IMR-90 (cell line): ENCODE measurements at regions not wholly inside any gene's neighbourhood (a gene's known extent, or its start where the extent isn't known, plus 50 kb on each side); places are given as distances from the start of the nearest gene placed in this dataset.

Source experiments
- ATAC-seq: fragments of 200-7000 bp; cut with Tn5 transposase; 2 replicates; pipeline ENCODE4 v1.9.1; 2020; ENCODE audit warnings: low read depth, mild to moderate bottlenecking, moderate library complexity
- BruUV-seq: library from RNA; stranded (reverse); fragments of 400-500 nt; replicated peaks from 2 replicates; lab custom pipeline; 2021; lab: Mats Ljungman, UMichigan
- CTCF ChIA-PET: fragments of 300-600 bp; formaldehyde crosslinking; extraction: SDS; loops from one replicate; lab custom pipeline; 2021; ENCODE audit warnings: antibody characterized with exemption; lab: Yijun Ruan, JAX
- POLR2A ChIA-PET: fragments of 300-600 bp; sonication (Branson Sonifier 250); formaldehyde crosslinking; loops from one replicate; lab custom pipeline; 2022; ENCODE audit warnings: antibody characterized with exemption; ENCODE audit not compliant: unreplicated experiment; lab: Charles Lee
- DNase-seq: peaks from one replicate; pipeline ENCODE4 v3.0.0; 2013
- H2AFZ ChIP-seq: replicated peaks from 2 replicates; pipeline ENCODE3; 2013; ENCODE audit warnings: low read length, mild to moderate bottlenecking; ENCODE audit not compliant: poor library complexity
- H2AK5ac ChIP-seq: 2 replicates; pipeline ENCODE4 v1.6.1; 2013; ENCODE audit warnings: low read depth, low read length, inconsistent platforms
- H2AK9ac ChIP-seq: replicated peaks from 2 replicates; pipeline ENCODE3; 2013; ENCODE audit warnings: mild to moderate bottlenecking, low read depth, low read length, moderate library complexity; ENCODE audit not compliant: poor library complexity
- H2BK120ac ChIP-seq: 2 replicates; pipeline ENCODE4 v1.6.1; 2013; ENCODE audit warnings: low read depth, low read length, inconsistent platforms
- H2BK15ac ChIP-seq: 3 replicates; pipeline ENCODE4 v1.6.1; 2013; ENCODE audit warnings: low read depth, low read length, inconsistent platforms
- H2BK20ac ChIP-seq: 2 replicates; pipeline ENCODE4 v1.6.1; 2013; ENCODE audit warnings: low read depth, mild to moderate bottlenecking, inconsistent platforms, low read length, moderate library complexity
- H2BK5ac ChIP-seq: 2 replicates; pipeline ENCODE4 v1.6.1; 2013; ENCODE audit warnings: mild to moderate bottlenecking, low read depth, low read length, inconsistent platforms; ENCODE audit not compliant: poor library complexity, severe bottlenecking
- H3K14ac ChIP-seq: replicated peaks from 2 replicates; pipeline ENCODE4 v1.6.1; 2013; ENCODE audit warnings: low read depth, low read length, inconsistent platforms
- H3K18ac ChIP-seq: 2 replicates; pipeline ENCODE4 v1.6.1; 2013; ENCODE audit warnings: low read depth, low read length, control low read depth
- H3K23ac ChIP-seq: 2 replicates; pipeline ENCODE4 v1.6.1; 2013; ENCODE audit warnings: low read depth, low read length, inconsistent platforms
- H3K27ac ChIP-seq: 2 replicates; pipeline ENCODE4 v1.5.1; 2013; ENCODE audit warnings: mild to moderate bottlenecking, control low read depth, low read length; ENCODE audit not compliant: insufficient read depth
- H3K27me3 ChIP-seq: 2 replicates; pipeline ENCODE4 v1.6.1; 2013; ENCODE audit warnings: low read length; ENCODE audit not compliant: control insufficient read depth, insufficient read depth
- H3K36me3 ChIP-seq: 2 replicates; pipeline ENCODE4 v1.6.1; 2013; ENCODE audit warnings: low read length, mixed read lengths; ENCODE audit not compliant: control insufficient read depth, insufficient read depth
- H3K4ac ChIP-seq: 2 replicates; pipeline ENCODE4 v1.6.1; 2013; ENCODE audit warnings: low read depth, low read length, inconsistent platforms
- H3K4me1 ChIP-seq: 2 replicates; pipeline ENCODE4 v1.6.1; 2013; ENCODE audit warnings: low read length, mixed read lengths; ENCODE audit not compliant: control insufficient read depth, insufficient read depth
- H3K4me2 ChIP-seq: 2 replicates; pipeline ENCODE4 v1.6.1; 2013; ENCODE audit warnings: low read depth, mild to moderate bottlenecking, control low read depth, low read length, moderate library complexity
- H3K4me3 ChIP-seq: 2 replicates; pipeline ENCODE4 v1.5.1; 2013; ENCODE audit warnings: low read depth, mild to moderate bottlenecking, control low read depth, low read length, moderate library complexity; ENCODE audit not compliant: insufficient read depth
- H3K56ac ChIP-seq: 2 replicates; pipeline ENCODE4 v1.6.1; 2013; ENCODE audit warnings: low read length, inconsistent platforms; ENCODE audit not compliant: insufficient read depth; ENCODE audit errors: extremely low read depth
- H3K79me1 ChIP-seq, 2 experiments: 2 replicates each; pipeline ENCODE4 v1.6.1; 2013; ENCODE audit warnings: low read length in 2 of 2, inconsistent platforms in 1 of 2, low read depth in 1 of 2
- H3K9ac ChIP-seq: 2 replicates; pipeline ENCODE4 v1.6.1; 2013; ENCODE audit warnings: low read depth, low read length, control low read depth
- H3K9me1 ChIP-seq: 2 replicates; pipeline ENCODE4 v1.6.1; 2013; ENCODE audit warnings: low read length, inconsistent platforms; ENCODE audit not compliant: insufficient read depth
- H3K9me3 ChIP-seq: 2 replicates; pipeline ENCODE4 v1.6.1; 2013; ENCODE audit warnings: low read length; ENCODE audit not compliant: control insufficient read depth, insufficient read depth
- H4K20me1 ChIP-seq: 2 replicates; pipeline ENCODE4 v1.6.1; 2013; ENCODE audit warnings: low read length, inconsistent platforms; ENCODE audit not compliant: insufficient read depth
- H4K5ac ChIP-seq: 2 replicates; pipeline ENCODE4 v1.6.1; 2013; ENCODE audit warnings: mild to moderate bottlenecking, low read depth, low read length, control low read depth
- H4K8ac ChIP-seq, 2 experiments: 2 replicates each; pipeline ENCODE4 v1.6.1; 2013; ENCODE audit warnings: low read depth in 2 of 2, low read length in 2 of 2, control low read depth in 1 of 2, inconsistent platforms in 1 of 2
- H4K91ac ChIP-seq: 2 replicates; pipeline ENCODE4 v1.6.1; 2013; ENCODE audit warnings: low read depth, low read length, inconsistent platforms; ENCODE audit not compliant: insufficient read depth
- BHLHE40 ChIP-seq: fragments of 150-350 bp; IDR thresholded peaks from 2 replicates; pipeline ENCODE4 v1.6.1; 2016; ENCODE audit warnings: mild to moderate bottlenecking, low read depth, low read length
- CHD1 ChIP-seq: IDR thresholded peaks from 2 replicates; pipeline ENCODE4 v1.6.1; 2012; ENCODE audit warnings: low read depth, low read length, improper control_type of control experiment
- CTCF ChIP-seq: conservative IDR thresholded peaks from 2 replicates; pipeline ENCODE4 v1.5.1; 2012; ENCODE audit warnings: mild to moderate bottlenecking, low read depth, low read length, improper control_type of control experiment
- FOS ChIP-seq: fragments of 150-350 bp; IDR thresholded peaks from 2 replicates; pipeline ENCODE4 v1.6.1; 2016; ENCODE audit warnings: low read depth, low read length
- NFE2L2 ChIP-seq: fragments of 150-350 bp; IDR thresholded peaks from 2 replicates; pipeline ENCODE4 v1.6.1; 2016; ENCODE audit warnings: low read depth, mild to moderate bottlenecking, low read length
- WGBS, 2 experiments: methylation state at CpG; one replicate each; pipeline versions ENCODE4 v1.1.5 to v1.1.7; 2013; ENCODE audit warnings: missing lambda C conversion rate in 2 of 2; ENCODE audit not compliant: insufficient read length in 1 of 2; ENCODE audit errors: extremely low coverage in 2 of 2; 5-methylcytosine and 5-hydroxymethylcytosine counted together
- dilution Hi-C: fragments of 300-500 bp; cut with HindIII; formaldehyde crosslinking; loops from one replicate; pipeline ENCODE4 v1.14.3; 2018; ENCODE audit warnings: low sequenced_read_pairs; ENCODE audit not compliant: unreplicated experiment
- in situ Hi-C: fragments of 300-500 bp; cut with MboI; formaldehyde crosslinking; loops from 3 replicates; pipeline ENCODE4 v1.14.3; 2019; ENCODE audit warnings: low sequenced_read_pairs, inconsistent platforms, mixed read lengths
- intact Hi-C: fragments of 100-400 bp; cut with micrococcal nuclease; formaldehyde crosslinking; loops from 2 replicates; pipeline ENCODE4 v1.10.0; 2022
- TF ChIP-seq, protein P1 (sequence below): fragments of 150-350 bp; IDR thresholded peaks from 2 replicates; pipeline ENCODE4 v1.6.1; 2017; ENCODE audit warnings: mild to moderate bottlenecking, antibody characterized with exemption, low read length, low read depth

- H3K9me1 ChIP-seq, result 0 out of 2 replicates have a peak, but pooled peaks cover 3% of the 10 kb centered on the region
- H3K79me1 ChIP-seq, result no peaks in the 10 kb centered on the region
- no peaks in the 10 kb centered on the region for H3K36me3 ChIP-seq
- H3K56ac ChIP-seq, result no peak overlapping the region
- dilution Hi-C loops (no loop called here), intact Hi-C loops (no loop called here), in situ Hi-C loops (no loop called here)
- 50% methylated on average over 1 of the region's 3 CpGs; no CpG with 5 or more reads in 1 of the 2 experiments for WGBS, 2 experiments
- no peak overlapping the region for H4K5ac ChIP-seq
- H2AK5ac ChIP-seq, result no peak overlapping the region
- H3K27me3 ChIP-seq, result no peaks in the 10 kb centered on the region; the same call in 1 of the 2 replicates
- H2BK120ac ChIP-seq, result no peak overlapping the region
- H3K9me3 ChIP-seq, result no peaks in the 10 kb centered on the region
- no peak overlapping the region for H3K4me2 ChIP-seq
- DNase-seq, result peak; percentile 75
- no peak overlapping the region for H3K4me3 ChIP-seq
- H3K27ac ChIP-seq, result no peak overlapping the region
- no peak overlapping the region for H2BK5ac ChIP-seq
- H2BK20ac ChIP-seq, result no peak overlapping the region
- CTCF ChIA-PET, result no interaction called here
- H3K23ac ChIP-seq, result no peak overlapping the region
- no peak for TF ChIP-seq NFE2L2
- no peak for TF ChIP-seq CHD1
- no peak for TF ChIP-seq CTCF
- TF ChIP-seq FOS, result no peak
- TF ChIP-seq, protein P1, sequence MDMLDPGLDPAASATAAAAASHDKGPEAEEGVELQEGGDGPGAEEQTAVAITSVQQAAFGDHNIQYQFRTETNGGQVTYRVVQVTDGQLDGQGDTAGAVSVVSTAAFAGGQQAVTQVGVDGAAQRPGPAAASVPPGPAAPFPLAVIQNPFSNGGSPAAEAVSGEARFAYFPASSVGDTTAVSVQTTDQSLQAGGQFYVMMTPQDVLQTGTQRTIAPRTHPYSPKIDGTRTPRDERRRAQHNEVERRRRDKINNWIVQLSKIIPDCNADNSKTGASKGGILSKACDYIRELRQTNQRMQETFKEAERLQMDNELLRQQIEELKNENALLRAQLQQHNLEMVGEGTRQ, result no peak
- TF ChIP-seq BHLHE40, result no peak
- H3K9ac ChIP-seq, result no peak overlapping the region
- H3K4ac ChIP-seq, result no peak overlapping the region
- no peak overlapping the region for H3K14ac ChIP-seq
- POLR2A ChIA-PET, result interaction anchor here (0.6 kb wide), 1 partner anchor 135 kb away, joined by 4 read pairs; no protein-coding TSS in a partner anchor
- no peak overlapping the region for H4K91ac ChIP-seq
- H4K20me1 ChIP-seq, result no peaks in the 10 kb centered on the region
- no TSS peak for BruUV-seq
- no peak overlapping the region for H2AFZ ChIP-seq
- H3K4me1 ChIP-seq, result no peaks in the 10 kb centered on the region
- no peak overlapping the region for H2AK9ac ChIP-seq
- ATAC-seq, result peak; percentile 66; the same call in 1 of the 2 replicates
- H3K18ac ChIP-seq, result no peak overlapping the region
- H2BK15ac ChIP-seq, result no peak overlapping the region
- H4K8ac ChIP-seq, result no peak overlapping the region
These were observed 65.7 kb upstream of the BACH2 start for GRCh38 chr6:90362318-90362717.
